Muscle of leg (tissue), 3 donors: ENCODE measurements at regions not wholly inside any gene's neighbourhood (a gene's known extent, or its start where the extent isn't known, plus 50 kb on each side); places are given as distances from the start of the nearest gene placed in this dataset.
A peak's percentile ranks its signal among the peaks of the same experiment; 100 is the strongest.

Source experiments
- DNase-seq: peaks from one replicate; pipeline ENCODE4 v3.0.0; 2013
- H3K27ac ChIP-seq: one replicate; pipeline ENCODE4 v1.5.1; 2013; ENCODE audit warnings: mild to moderate bottlenecking, low read length, control low read depth
- H3K27me3 ChIP-seq: one replicate; pipeline ENCODE4 v1.6.1; 2013; ENCODE audit warnings: low read length; ENCODE audit not compliant: control insufficient read depth, insufficient read depth
- H3K36me3 ChIP-seq: one replicate; pipeline ENCODE4 v1.6.1; 2013; ENCODE audit warnings: low read length; ENCODE audit not compliant: control insufficient read depth, insufficient read depth
- H3K4me1 ChIP-seq: one replicate; pipeline ENCODE4 v1.6.1; 2013; ENCODE audit warnings: low read length; ENCODE audit not compliant: control insufficient read depth, insufficient read depth
- H3K4me3 ChIP-seq: one replicate; pipeline ENCODE4 v1.5.1; 2013; ENCODE audit warnings: low read length, control low read depth
- H3K9me3 ChIP-seq: replicated peaks from 2 replicates; pipeline ENCODE4 v1.6.1; 2013; ENCODE audit warnings: low read depth, low read length; ENCODE audit not compliant: control insufficient read depth
- WGBS: methylation state at CpG from one replicate; pipeline ENCODE4 v1.1.5; 2013; ENCODE audit warnings: missing lambda C conversion rate; ENCODE audit not compliant: insufficient coverage; 5-methylcytosine and 5-hydroxymethylcytosine counted together

- Histone ChIP-seq H3K27me3 (no peaks in the 10 kb centered on the region), H3K4me1 (no peaks in the 10 kb centered on the region), H3K4me3 (no peak overlapping the region), H3K36me3 (no peaks in the 10 kb centered on the region), H3K27ac (no peak overlapping the region), H3K9me3 (peaks cover 4% of the 10 kb centered on the region)
- WGBS: 90% methylated on average over 2 of the region's 3 CpGs
- DNase-seq: no peak
Observed at GRCh38 chr12:16100206-16100605, 177.3 kb downstream of the SLC15A5 start.

DNA sequence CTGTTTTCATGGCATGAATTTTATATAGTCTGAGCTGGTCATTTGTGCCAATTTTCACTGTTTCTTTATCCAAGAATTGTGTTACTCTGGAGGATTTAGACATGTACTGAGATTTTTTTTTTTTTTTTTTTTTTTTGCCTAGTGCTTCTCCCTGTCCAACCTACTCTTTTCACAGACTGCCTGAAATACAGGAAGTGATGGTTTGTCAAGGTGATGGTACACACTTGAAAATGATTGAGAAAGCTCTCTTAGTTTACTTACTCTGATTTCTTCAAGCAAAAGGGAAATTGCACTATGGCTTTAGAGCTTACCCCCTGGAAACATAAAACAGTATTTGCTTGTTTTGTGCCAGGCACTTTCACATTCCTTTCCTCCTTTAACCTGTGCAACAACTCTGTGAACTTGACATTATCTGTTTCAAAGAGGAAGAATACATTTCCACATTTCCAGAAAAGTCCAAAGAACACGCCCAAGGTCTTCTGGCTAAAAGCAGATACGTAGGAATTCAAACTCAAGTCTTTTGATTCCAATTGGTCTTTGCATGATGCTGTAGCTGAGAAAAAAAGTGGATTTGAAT lies 181.1 kb downstream of the SLC15A5 start:
- no peak overlapping the region for H3K4me3 ChIP-seq
- no peaks in the 10 kb centered on the region for H3K27me3 ChIP-seq
- no peaks in the 10 kb centered on the region for H3K4me1 ChIP-seq
- H3K27ac ChIP-seq: no peak overlapping the region
- no peaks in the 10 kb centered on the region for H3K9me3 ChIP-seq
- WGBS: no CpG with 5 or more reads among the region's 2 CpGs
- no peaks in the 10 kb centered on the region for H3K36me3 ChIP-seq
- peak; percentile 24 for DNase-seq

DNA sequence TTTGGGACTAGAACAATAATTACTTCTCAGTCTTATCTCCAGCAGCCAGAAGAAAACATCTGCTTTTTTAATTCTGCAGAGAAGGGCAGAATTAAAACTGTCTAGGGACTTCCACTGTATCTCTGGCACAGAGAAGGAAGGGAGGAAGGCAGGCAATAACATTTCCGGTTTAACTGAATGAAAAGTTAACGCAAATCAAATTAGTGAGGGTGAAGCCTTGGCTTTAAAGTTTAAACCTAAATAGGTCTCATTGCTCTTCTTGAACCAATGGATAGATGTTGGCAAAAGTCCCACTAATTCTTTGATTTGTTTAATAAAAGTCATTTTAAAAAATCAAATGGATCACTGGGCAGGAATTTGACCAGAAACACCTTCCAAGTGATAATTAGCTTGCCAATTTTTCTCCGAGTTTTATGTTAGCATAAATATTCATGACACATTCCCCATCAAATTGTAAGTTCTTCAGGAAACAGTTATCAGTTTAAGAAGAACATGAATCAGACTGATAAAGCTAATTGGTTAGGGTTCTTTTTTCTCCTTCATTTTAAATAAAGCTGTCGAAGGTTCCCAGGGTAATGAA lies 181.9 kb downstream of the SLC15A5 start:
- peak; percentile 20 for DNase-seq
- no peak overlapping the region for H3K27ac ChIP-seq
- no peak overlapping the region for H3K4me3 ChIP-seq
- H3K9me3 ChIP-seq: no peaks in the 10 kb centered on the region
- no peaks in the 10 kb centered on the region for H3K4me1 ChIP-seq
- no peaks in the 10 kb centered on the region for H3K36me3 ChIP-seq
- no CpG with 5 or more reads among the region's 4 CpGs for WGBS
- H3K27me3 ChIP-seq: no peaks in the 10 kb centered on the region

GRCh38 chr12:16094437-16094836 lies 183.0 kb downstream of the SLC15A5 start:
- Histone ChIP-seq H3K9me3 (no peaks in the 10 kb centered on the region), H3K27ac (no peak overlapping the region), H3K27me3 (no peaks in the 10 kb centered on the region), H3K4me3 (no peak overlapping the region), H3K36me3 (no peaks in the 10 kb centered on the region), H3K4me1 (no peaks in the 10 kb centered on the region)
- 60% methylated on average over 1 of the region's 2 CpGs for WGBS
- no peak for DNase-seq

DNA sequence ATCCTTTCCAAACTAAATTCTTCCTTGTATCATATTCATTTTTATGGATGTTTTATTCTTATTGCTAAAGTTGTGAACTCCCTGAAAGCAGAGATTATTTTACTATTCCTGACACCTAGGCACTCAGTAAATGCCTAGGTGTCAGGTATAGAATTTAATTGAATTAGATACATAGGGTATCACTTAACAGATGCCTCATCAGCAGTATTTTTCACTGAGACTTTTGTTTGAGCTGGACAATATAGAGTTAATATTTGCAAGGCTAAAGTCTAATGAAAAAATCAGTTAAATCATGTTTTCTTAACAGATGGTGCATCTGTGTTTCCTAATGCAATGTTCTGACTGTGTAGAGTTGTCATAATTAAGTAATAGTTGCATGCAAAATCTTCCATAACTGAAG lies 182.7 kb downstream of the DERA start:
- Histone ChIP-seq H3K27me3 (no peaks in the 10 kb centered on the region), H3K4me3 (no peak overlapping the region), H3K27ac (no peak overlapping the region), H3K36me3 (no peaks in the 10 kb centered on the region), H3K4me1 (no peaks in the 10 kb centered on the region), H3K9me3 (no peaks in the 10 kb centered on the region)
- DNase-seq: no peak

- no peaks in the 10 kb centered on the region for H3K4me1 ChIP-seq
- H3K4me3 ChIP-seq: no peak overlapping the region
- H3K36me3 ChIP-seq: no peaks in the 10 kb centered on the region
- H3K27ac ChIP-seq: no peak overlapping the region
- no peaks in the 10 kb centered on the region for H3K9me3 ChIP-seq
- 100% methylated on average over 1 of the region's 3 CpGs for WGBS
- DNase-seq: no peak
- no peaks in the 10 kb centered on the region for H3K27me3 ChIP-seq
Observed at GRCh38 chr12:16090974-16091373, 179.8 kb downstream of the DERA start.

GRCh38 chr12:16088421-16088820 lies 177.3 kb downstream of the DERA start:
- H3K36me3 ChIP-seq: no peaks in the 10 kb centered on the region
- no peaks in the 10 kb centered on the region for H3K27me3 ChIP-seq
- WGBS: no CpG with 5 or more reads among the region's 3 CpGs
- DNase-seq: no peak
- no peak overlapping the region for H3K27ac ChIP-seq
- H3K9me3 ChIP-seq: no peaks in the 10 kb centered on the region
- no peak overlapping the region for H3K4me3 ChIP-seq
- H3K4me1 ChIP-seq: no peaks in the 10 kb centered on the region
